ENCODE measurements at regions not wholly inside any gene's neighbourhood (a gene's known extent, or its start where the extent isn't known, plus 50 kb on each side); places are given as distances from the start of the nearest gene placed in this dataset.

DNA sequence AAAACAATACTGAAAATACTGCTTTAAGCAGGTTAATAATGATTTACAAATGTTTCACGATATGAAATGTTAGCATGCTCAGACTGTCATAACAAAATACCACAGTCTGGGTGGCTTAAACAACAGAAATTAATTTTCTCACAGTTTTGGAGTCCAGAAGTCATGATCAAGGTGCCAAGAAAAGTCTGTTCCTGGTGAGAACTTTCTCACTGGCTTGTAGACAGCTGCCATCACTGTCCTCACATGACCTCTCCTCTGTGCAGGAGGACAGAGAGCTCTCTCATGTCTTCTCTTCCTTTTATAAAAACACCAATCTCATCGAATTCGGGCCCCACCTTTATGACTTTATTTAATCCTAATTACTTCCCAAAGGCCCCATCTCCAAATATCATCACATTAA, 426.7 kb downstream of the KLHL13 start:
- H3K4me3 ChIP-seq (ENCODE audit: control insufficient read depth in 1 of 7, extremely low read depth in 1 of 7, insufficient read depth in 4 of 7, low read depth in 2 of 7, low read length in 6 of 7): no peak overlapping the region
- no peaks in the 10 kb centered on the region for H3K9me3 ChIP-seq (ENCODE audit: control extremely low read depth in 1 of 5, control insufficient read depth in 4 of 5, insufficient read depth in 2 of 5, low read depth in 1 of 5, low read length in 4 of 5)
- CTCF ChIA-PET: no interaction called here
- WGBS (ENCODE audit: insufficient coverage): no CpG with 5 or more reads among the region's 3 CpGs
- H3K27ac ChIP-seq (ENCODE audit: insufficient read depth in 1 of 2, low read depth in 1 of 2, low read length in 2 of 2, poor library complexity in 1 of 2, severe bottlenecking in 2 of 2): no peak overlapping the region
- DNase-seq: no peak
- no peaks in the 10 kb centered on the region for H3K36me3 ChIP-seq (ENCODE audit: control insufficient read depth in 4 of 4, insufficient read depth in 4 of 4, low read length in 3 of 4)
- H3K27me3 ChIP-seq (replicated peaks in 2 of 5; ENCODE audit: control insufficient read depth in 4 of 5, insufficient read depth in 5 of 5, low read length in 4 of 5): no peaks in the 10 kb centered on the region
- no peaks in the 10 kb centered on the region for H3K4me1 ChIP-seq (ENCODE audit: control extremely low read depth in 1 of 4, control insufficient read depth in 4 of 4, insufficient read depth in 4 of 4, low read length in 3 of 4)
- POLR2A ChIA-PET: no interaction called here

DNA sequence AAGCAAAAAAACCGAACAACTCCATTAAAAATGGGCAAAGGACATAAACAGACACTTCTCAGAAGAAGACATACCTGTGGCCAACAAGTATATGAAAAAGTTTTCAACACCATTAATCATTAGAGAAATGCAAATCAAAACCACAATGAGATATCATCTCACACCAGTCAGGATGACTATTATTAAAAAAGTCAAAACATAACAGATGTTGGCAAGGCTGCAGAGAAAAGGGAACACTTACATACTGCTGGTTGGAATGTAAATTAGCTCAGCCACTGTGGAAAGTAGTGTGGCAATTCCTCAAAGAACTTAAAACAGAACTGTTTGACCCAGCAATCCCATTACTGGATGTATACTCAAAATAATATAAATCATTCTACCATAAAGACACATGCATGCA, 436.3 kb downstream of the KLHL13 start:
- Histone ChIP-seq H3K9me3 (ENCODE audit: control extremely low read depth in 1 of 5, control insufficient read depth in 4 of 5, insufficient read depth in 2 of 5, low read depth in 1 of 5, low read length in 4 of 5) (no peaks in the 10 kb centered on the region), H3K4me3 (ENCODE audit: control insufficient read depth in 1 of 7, extremely low read depth in 1 of 7, insufficient read depth in 4 of 7, low read depth in 2 of 7, low read length in 6 of 7) (no peak overlapping the region), H3K36me3 (ENCODE audit: control insufficient read depth in 4 of 4, insufficient read depth in 4 of 4, low read length in 3 of 4) (no peaks in the 10 kb centered on the region), H3K27ac (ENCODE audit: insufficient read depth in 1 of 2, low read depth in 1 of 2, low read length in 2 of 2, poor library complexity in 1 of 2, severe bottlenecking in 2 of 2) (no peak overlapping the region), H3K4me1 (ENCODE audit: control extremely low read depth in 1 of 4, control insufficient read depth in 4 of 4, insufficient read depth in 4 of 4, low read length in 3 of 4) (no peaks in the 10 kb centered on the region), H3K27me3 (replicated peaks in 2 of 5; ENCODE audit: control insufficient read depth in 4 of 5, insufficient read depth in 5 of 5, low read length in 4 of 5) (no peaks in the 10 kb centered on the region)
- ChIA-PET POLR2A (no interaction called here), CTCF (no interaction called here)
- DNase-seq: no peak
- WGBS (ENCODE audit: insufficient coverage): no CpG with 5 or more reads among the region's 1 CpG

DNA sequence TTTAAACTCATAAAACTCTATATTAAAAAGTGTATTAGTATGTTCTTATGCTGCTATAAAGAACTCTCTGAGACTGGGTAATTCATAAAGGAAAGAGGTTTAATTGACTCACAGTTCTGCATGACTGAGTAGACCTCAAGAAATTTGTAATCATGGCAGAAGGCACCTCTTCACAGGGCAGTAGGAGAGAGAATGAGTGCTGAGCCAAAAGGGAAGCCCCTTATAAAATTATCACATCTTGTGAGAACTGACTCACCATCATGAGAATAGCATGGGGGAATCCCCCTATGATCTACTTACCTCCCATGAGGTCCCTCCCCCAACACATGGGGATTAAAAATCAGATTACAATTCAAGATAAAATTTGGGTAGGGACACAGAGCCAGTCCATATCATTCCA, 463.2 kb downstream of the KLHL13 start:
- Histone ChIP-seq H3K4me1 (ENCODE audit: control extremely low read depth in 1 of 4, control insufficient read depth in 4 of 4, insufficient read depth in 4 of 4, low read length in 3 of 4) (no peaks in the 10 kb centered on the region), H3K36me3 (ENCODE audit: control insufficient read depth in 4 of 4, insufficient read depth in 4 of 4, low read length in 3 of 4) (no peaks in the 10 kb centered on the region), H3K27ac (ENCODE audit: insufficient read depth in 1 of 2, low read depth in 1 of 2, low read length in 2 of 2, poor library complexity in 1 of 2, severe bottlenecking in 2 of 2) (no peak overlapping the region), H3K4me3 (ENCODE audit: control insufficient read depth in 1 of 7, extremely low read depth in 1 of 7, insufficient read depth in 4 of 7, low read depth in 2 of 7, low read length in 6 of 7) (no peak overlapping the region), H3K27me3 (replicated peaks in 2 of 5; ENCODE audit: control insufficient read depth in 4 of 5, insufficient read depth in 5 of 5, low read length in 4 of 5) (no peaks in the 10 kb centered on the region), H3K9me3 (ENCODE audit: control extremely low read depth in 1 of 5, control insufficient read depth in 4 of 5, insufficient read depth in 2 of 5, low read depth in 1 of 5, low read length in 4 of 5) (no peaks in the 10 kb centered on the region)
- POLR2A ChIA-PET: no interaction called here
- DNase-seq: no peak
- CTCF ChIA-PET: no interaction called here

DNA sequence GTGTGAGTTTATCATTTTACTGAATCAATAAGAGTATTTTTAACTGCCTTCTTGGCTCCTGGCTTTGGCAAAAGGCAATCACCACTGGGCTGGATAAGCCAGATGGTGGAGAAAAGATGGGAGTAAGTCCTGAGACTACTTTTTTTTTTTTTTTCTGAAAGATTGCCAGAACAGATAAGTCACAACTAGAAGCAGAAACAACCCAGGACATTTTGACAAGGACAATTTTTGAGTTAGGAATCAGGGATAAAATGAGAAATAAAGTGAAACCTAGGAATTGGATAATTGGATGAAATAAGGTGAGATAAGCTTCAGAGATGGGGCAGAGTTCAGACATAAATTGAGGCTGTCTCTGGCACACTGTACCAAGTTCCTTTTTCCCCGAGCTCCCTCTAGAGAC, 471.0 kb downstream of the KLHL13 start:
- no peak overlapping the region for H3K27ac ChIP-seq (ENCODE audit: insufficient read depth in 1 of 2, low read depth in 1 of 2, low read length in 2 of 2, poor library complexity in 1 of 2, severe bottlenecking in 2 of 2)
- no peaks in the 10 kb centered on the region for H3K4me1 ChIP-seq (ENCODE audit: control extremely low read depth in 1 of 4, control insufficient read depth in 4 of 4, insufficient read depth in 4 of 4, low read length in 3 of 4)
- H3K9me3 ChIP-seq (ENCODE audit: control extremely low read depth in 1 of 5, control insufficient read depth in 4 of 5, insufficient read depth in 2 of 5, low read depth in 1 of 5, low read length in 4 of 5): no peaks in the 10 kb centered on the region
- H3K27me3 ChIP-seq (replicated peaks in 2 of 5; ENCODE audit: control insufficient read depth in 4 of 5, insufficient read depth in 5 of 5, low read length in 4 of 5): no peaks in the 10 kb centered on the region
- ChIA-PET POLR2A (no interaction called here), CTCF (no interaction called here)
- WGBS (ENCODE audit: insufficient coverage): 43% methylated on average over 1 of the region's 1 CpG
- H3K4me3 ChIP-seq (ENCODE audit: control insufficient read depth in 1 of 7, extremely low read depth in 1 of 7, insufficient read depth in 4 of 7, low read depth in 2 of 7, low read length in 6 of 7): no peak overlapping the region
- no peaks in the 10 kb centered on the region for H3K36me3 ChIP-seq (ENCODE audit: control insufficient read depth in 4 of 4, insufficient read depth in 4 of 4, low read length in 3 of 4)
- DNase-seq: no peak

DNA sequence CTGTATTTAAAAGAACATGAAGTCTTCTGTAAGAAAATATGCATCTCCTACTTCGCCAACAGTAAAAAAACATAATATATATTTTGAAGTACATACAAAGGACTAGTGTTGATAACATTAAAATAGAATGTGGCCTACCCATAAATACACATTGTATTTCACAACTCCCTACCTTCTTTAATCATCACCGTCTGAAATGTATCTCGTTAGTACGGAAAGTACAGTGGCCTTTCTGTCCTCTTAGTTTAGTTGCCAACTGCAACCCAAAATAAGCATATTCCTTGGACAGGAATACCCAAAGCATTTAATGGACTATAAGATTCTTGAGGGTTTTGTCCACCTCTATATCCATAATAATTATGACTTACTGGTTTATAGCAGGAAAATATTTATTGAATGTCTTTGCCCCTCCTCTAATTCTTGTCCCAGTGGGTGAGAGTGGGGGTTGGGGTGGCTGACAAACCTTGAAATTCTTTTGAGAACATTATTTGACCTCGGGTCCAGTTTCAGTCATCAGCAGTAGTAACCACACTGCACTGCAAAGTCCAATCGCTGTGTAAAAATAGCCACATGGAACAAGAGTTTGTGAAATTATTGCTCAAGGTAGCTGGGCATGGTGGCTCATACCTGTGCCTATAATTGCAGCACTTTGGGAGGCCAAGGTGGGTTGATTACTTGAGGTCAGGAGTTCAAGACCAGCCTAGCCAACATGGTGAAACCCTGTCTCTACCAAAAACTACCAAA, 474.5 kb downstream of the KLHL13 start:
- POLR2A ChIA-PET: no interaction called here

DNA sequence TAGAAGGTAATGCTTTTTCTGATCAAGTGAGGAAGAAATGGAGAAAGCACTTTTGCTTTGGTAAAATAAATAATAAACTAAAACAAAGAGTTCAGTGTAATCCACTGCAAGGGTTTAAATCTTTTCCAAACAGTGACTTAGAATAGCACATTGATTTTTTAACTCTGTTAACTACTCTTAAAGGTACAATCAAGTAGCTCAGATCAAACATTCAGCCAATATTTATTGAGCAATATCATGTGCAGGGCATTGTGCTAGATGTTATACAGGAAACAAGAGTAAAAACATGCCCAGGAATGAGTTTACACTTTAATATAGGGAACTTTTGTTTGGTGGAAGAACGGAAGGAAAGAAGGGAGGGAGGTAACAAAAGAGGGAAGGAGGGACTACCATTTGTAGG, 479.8 kb downstream of the KLHL13 start:
- Histone ChIP-seq H3K27ac (ENCODE audit: insufficient read depth in 1 of 2, low read depth in 1 of 2, low read length in 2 of 2, poor library complexity in 1 of 2, severe bottlenecking in 2 of 2) (no peak overlapping the region), H3K27me3 (replicated peaks in 2 of 5; ENCODE audit: control insufficient read depth in 4 of 5, insufficient read depth in 5 of 5, low read length in 4 of 5) (no peaks in the 10 kb centered on the region), H3K36me3 (ENCODE audit: control insufficient read depth in 4 of 4, insufficient read depth in 4 of 4, low read length in 3 of 4) (no peaks in the 10 kb centered on the region), H3K9me3 (ENCODE audit: control extremely low read depth in 1 of 5, control insufficient read depth in 4 of 5, insufficient read depth in 2 of 5, low read depth in 1 of 5, low read length in 4 of 5) (no peaks in the 10 kb centered on the region), H3K4me3 (ENCODE audit: control insufficient read depth in 1 of 7, extremely low read depth in 1 of 7, insufficient read depth in 4 of 7, low read depth in 2 of 7, low read length in 6 of 7) (no peak overlapping the region), H3K4me1 (ENCODE audit: control extremely low read depth in 1 of 4, control insufficient read depth in 4 of 4, insufficient read depth in 4 of 4, low read length in 3 of 4) (no peaks in the 10 kb centered on the region)
- POLR2A ChIA-PET: no interaction called here
- no peak for DNase-seq
- no CpG with 5 or more reads among the region's 1 CpG for WGBS (ENCODE audit: insufficient coverage)
- CTCF ChIA-PET: no interaction called here

More for the DNA sequence above, 474.5 kb downstream of the KLHL13 start:
- Histone ChIP-seq H3K4me3 (ENCODE audit: control insufficient read depth in 1 of 7, extremely low read depth in 1 of 7, insufficient read depth in 4 of 7, low read depth in 2 of 7, low read length in 6 of 7) (no peak overlapping the region), H3K27me3 (replicated peaks in 2 of 5; ENCODE audit: control insufficient read depth in 4 of 5, insufficient read depth in 5 of 5, low read length in 4 of 5) (no peaks in the 10 kb centered on the region), H3K4me1 (ENCODE audit: control extremely low read depth in 1 of 4, control insufficient read depth in 4 of 4, insufficient read depth in 4 of 4, low read length in 3 of 4) (no peaks in the 10 kb centered on the region), H3K9me3 (ENCODE audit: control extremely low read depth in 1 of 5, control insufficient read depth in 4 of 5, insufficient read depth in 2 of 5, low read depth in 1 of 5, low read length in 4 of 5) (no peaks in the 10 kb centered on the region), H3K27ac (ENCODE audit: insufficient read depth in 1 of 2, low read depth in 1 of 2, low read length in 2 of 2, poor library complexity in 1 of 2, severe bottlenecking in 2 of 2) (no peak overlapping the region), H3K36me3 (ENCODE audit: control insufficient read depth in 4 of 4, insufficient read depth in 4 of 4, low read length in 3 of 4) (no peaks in the 10 kb centered on the region)
- 91% methylated on average over 4 of the region's 6 CpGs for whole genome bisulfite sequencing (ENCODE audit: insufficient coverage)
- DNase-seq: no peak
- CTCF ChIA-PET: no interaction called here

DNA sequence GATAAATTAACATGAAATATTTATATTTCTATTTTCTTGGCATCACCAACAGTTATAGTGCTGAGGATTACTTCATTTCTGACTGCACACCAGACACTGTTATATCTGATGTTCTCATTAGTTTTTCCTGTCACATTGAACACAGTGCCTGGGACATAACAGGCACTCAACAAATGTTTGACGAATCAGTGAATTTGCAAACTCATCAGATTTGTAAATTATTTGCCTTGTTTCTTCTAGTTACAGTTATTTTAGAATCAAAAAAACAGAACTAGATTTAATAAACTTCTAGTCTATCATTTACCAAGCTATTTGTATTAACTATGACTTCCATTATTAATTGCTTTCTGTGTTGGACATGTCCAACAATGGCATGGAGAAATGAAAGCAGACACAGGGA, 483.3 kb downstream of the KLHL13 start:
- Histone ChIP-seq H3K27ac (ENCODE audit: insufficient read depth in 1 of 2, low read depth in 1 of 2, low read length in 2 of 2, poor library complexity in 1 of 2, severe bottlenecking in 2 of 2) (no peak overlapping the region), H3K4me1 (ENCODE audit: control extremely low read depth in 1 of 4, control insufficient read depth in 4 of 4, insufficient read depth in 4 of 4, low read length in 3 of 4) (no peaks in the 10 kb centered on the region), H3K36me3 (ENCODE audit: control insufficient read depth in 4 of 4, insufficient read depth in 4 of 4, low read length in 3 of 4) (no peaks in the 10 kb centered on the region), H3K9me3 (ENCODE audit: control extremely low read depth in 1 of 5, control insufficient read depth in 4 of 5, insufficient read depth in 2 of 5, low read depth in 1 of 5, low read length in 4 of 5) (no peaks in the 10 kb centered on the region), H3K27me3 (replicated peaks in 2 of 5; ENCODE audit: control insufficient read depth in 4 of 5, insufficient read depth in 5 of 5, low read length in 4 of 5) (no peaks in the 10 kb centered on the region), H3K4me3 (ENCODE audit: control insufficient read depth in 1 of 7, extremely low read depth in 1 of 7, insufficient read depth in 4 of 7, low read depth in 2 of 7, low read length in 6 of 7) (no peak overlapping the region)
- ChIA-PET POLR2A (no interaction called here), CTCF (no interaction called here)
- no CpG with 5 or more reads among the region's 1 CpG for WGBS (ENCODE audit: insufficient coverage)
- DNase-seq: no peak
